ENCODE measurements at regions not wholly inside any gene's neighbourhood (a gene's known extent, or its start where the extent isn't known, plus 50 kb on each side); places are given as distances from the start of the nearest gene placed in this dataset.

GRCh38 chr2:111221701-111222100 is 101.0 kb downstream of the BCL2L11 start:
- TF ChIP-seq YY1 (IDR thresholded peaks at IDR 0.05; ENCODE audit: low read depth) (no peak), CREB1 (IDR thresholded peaks at IDR 0.05; ENCODE audit: low read depth) (no peak), MAX (IDR thresholded peaks at IDR 0.05) (no peak), USF1 (IDR thresholded peaks at IDR 0.05) (no peak), EGR1 (IDR thresholded peaks at IDR 0.05) (no peak), TEAD4 (IDR thresholded peaks at IDR 0.05) (no peak)

- TF ChIP-seq NFIC (IDR thresholded peaks at IDR 0.05), result no peak
- no peak for TF ChIP-seq TCF12 (IDR thresholded peaks at IDR 0.05; ENCODE audit: low read depth)
- no peak for TF ChIP-seq ZBTB7A (IDR thresholded peaks at IDR 0.05; ENCODE audit: low read depth)
- no peak for TF ChIP-seq TAF1 (IDR thresholded peaks at IDR 0.05; ENCODE audit: low read depth)
- TF ChIP-seq USF1 (IDR thresholded peaks at IDR 0.05), result no peak
- no peak for TF ChIP-seq REST (IDR thresholded peaks at IDR 0.05; ENCODE audit: low read depth)
- no peak for TF ChIP-seq EP300 (IDR thresholded peaks at IDR 0.05; ENCODE audit: borderline replicate concordance)
- TF ChIP-seq FOXM1 (IDR thresholded peaks at IDR 0.05; ENCODE audit: borderline replicate concordance, low read depth), result no peak
- no peak for TF ChIP-seq TEAD4 (IDR thresholded peaks at IDR 0.05)
- no peak for TF ChIP-seq CREB1 (IDR thresholded peaks at IDR 0.05; ENCODE audit: low read depth)
- TF ChIP-seq RAD21 (IDR thresholded peaks at IDR 0.05; ENCODE audit: low read depth), result no peak
- TF ChIP-seq YY1 (IDR thresholded peaks at IDR 0.05; ENCODE audit: low read depth), result no peak
- TF ChIP-seq EGR1 (IDR thresholded peaks at IDR 0.05), result no peak
- TF ChIP-seq CEBPB (IDR thresholded peaks at IDR 0.05), result no peak
- no peak for TF ChIP-seq MAX (IDR thresholded peaks at IDR 0.05)
These were observed 101.6 kb downstream of the BCL2L11 start for GRCh38 chr2:111222204-111222866.

- no peak for TF ChIP-seq EP300 (IDR thresholded peaks at IDR 0.05; ENCODE audit: borderline replicate concordance)
These were observed 105.1 kb downstream of the BCL2L11 start for GRCh38 chr2:111225856-111226255.

- TF ChIP-seq NFIC (IDR thresholded peaks at IDR 0.05) (peak; percentile 67), EP300 (IDR thresholded peaks at IDR 0.05; ENCODE audit: borderline replicate concordance) (no peak)
These were observed 106.4 kb downstream of the BCL2L11 start for GRCh38 chr2:111226876-111227700.

- TF ChIP-seq TCF12 (IDR thresholded peaks at IDR 0.05; ENCODE audit: low read depth) (no peak), EGR1 (IDR thresholded peaks at IDR 0.05) (no peak), TEAD4 (IDR thresholded peaks at IDR 0.05) (peak; percentile 86)
These were observed 107.0 kb downstream of the BCL2L11 start for GRCh38 chr2:111227716-111228141.

GRCh38 chr2:111231532-111232252 is 111.0 kb downstream of the BCL2L11 start:
- TF ChIP-seq ZBTB7A (IDR thresholded peaks at IDR 0.05; ENCODE audit: low read depth) (no peak), RAD21 (IDR thresholded peaks at IDR 0.05; ENCODE audit: low read depth) (peak; percentile 4; the same call in 1 of the 2 replicates)

GRCh38 chr2:111235192-111236015 is 114.7 kb downstream of the BCL2L11 start:
- TF ChIP-seq NFIC (IDR thresholded peaks at IDR 0.05), result no peak
- TF ChIP-seq ZBTB7A (IDR thresholded peaks at IDR 0.05; ENCODE audit: low read depth), result no peak
- no peak for TF ChIP-seq CREB1 (IDR thresholded peaks at IDR 0.05; ENCODE audit: low read depth)
- no peak for TF ChIP-seq REST (IDR thresholded peaks at IDR 0.05; ENCODE audit: low read depth)
- TF ChIP-seq USF1 (IDR thresholded peaks at IDR 0.05), result no peak
- TF ChIP-seq TEAD4 (IDR thresholded peaks at IDR 0.05), result no peak
- no peak for TF ChIP-seq RAD21 (IDR thresholded peaks at IDR 0.05; ENCODE audit: low read depth)
- no peak for TF ChIP-seq FOXM1 (IDR thresholded peaks at IDR 0.05; ENCODE audit: borderline replicate concordance, low read depth)
- TF ChIP-seq MAX (IDR thresholded peaks at IDR 0.05), result no peak
- TF ChIP-seq CEBPB (IDR thresholded peaks at IDR 0.05), result no peak
- TF ChIP-seq TCF12 (IDR thresholded peaks at IDR 0.05; ENCODE audit: low read depth), result no peak

Measured in Ishikawa (cell line).